Esophagus muscularis mucosa (tissue), 4 donors: ENCODE measurements at regions not wholly inside any gene's neighbourhood (a gene's known extent, or its start where the extent isn't known, plus 50 kb on each side); places are given as distances from the start of the nearest gene placed in this dataset.

ENCODE experiments used
- DNase-seq: peaks from one replicate; pipeline ENCODE4 v3.0.0-alpha.2; 2017; ENCODE audit errors: extremely low spot score
- H3K27ac ChIP-seq, 4 donors: fragments of 200-600 bp; sonication (generic); replicated peaks in 1 of 4; 1 replicate in 3 of 4; 2 replicates in 1 of 4; pipeline ENCODE4 v1.5.1; 2016 to 2019; ENCODE audit warnings: mild to moderate bottlenecking in 1 of 4
- H3K27me3 ChIP-seq, 4 donors: fragments of 200-600 bp; sonication (generic); one replicate each; pipeline versions ENCODE4 v1.5.1 to v1.6.0; 2016 to 2019
- H3K36me3 ChIP-seq, 4 donors: fragments of 200-600 bp; sonication (generic); one replicate each; pipeline ENCODE4 v1.5.1; 2016 to 2019
- H3K4me1 ChIP-seq, 4 donors: fragments of 200-600 bp; sonication (generic); one replicate each; pipeline ENCODE4 v1.5.1; 2016 to 2019
- H3K4me3 ChIP-seq, 4 donors: fragments of 200-600 bp; sonication (generic); 1 replicate in 2 of 4; 2 replicates in 2 of 4; pipeline ENCODE4 v1.5.1; 2016 to 2019; ENCODE audit warnings: mild to moderate bottlenecking in 4 of 4, moderate library complexity in 1 of 4
- H3K9me3 ChIP-seq, 4 donors: fragments of 200-600 bp; sonication (generic); 1 replicate in 3 of 4; 2 replicates in 1 of 4; pipeline ENCODE4 v1.5.1; 2016 to 2019
- CTCF ChIP-seq, 3 experiments: fragments of 200-600 bp in 2 of 3; fragments of 450-650 bp in 1 of 3; sonication (generic) in 2 of 3; IDR thresholded peaks; one replicate each; pipeline ENCODE4 v1.5.1; 2017 to 2019; ENCODE audit warnings: antibody characterized with exemption in 3 of 3, mild to moderate bottlenecking in 2 of 3, moderate library complexity in 1 of 3
- EP300 ChIP-seq: sonication (generic); formaldehyde crosslinking; IDR thresholded peaks from one replicate; pipeline ENCODE4 v1.6.1; 2017; ENCODE audit warnings: antibody characterized with exemption
- POLR2A ChIP-seq: fragments of 450-650 bp; IDR thresholded peaks from one replicate; pipeline ENCODE4 v1.6.1; 2017; ENCODE audit warnings: antibody characterized with exemption, moderate library complexity, mild to moderate bottlenecking, low read depth
- POLR2AphosphoS5 ChIP-seq, 2 donors: sonication (generic); formaldehyde crosslinking; IDR thresholded peaks; one replicate each; pipeline ENCODE4 v1.6.1; 2017; ENCODE audit warnings: antibody characterized with exemption in 2 of 2
- WGBS: methylation state at CpG from one replicate; pipeline ENCODE4 v1.1.5; 2018; 5-methylcytosine and 5-hydroxymethylcytosine counted together
- intact Hi-C: fragments of 100-400 bp; cut with DNase I; formaldehyde crosslinking; loops from one replicate; pipeline ENCODE4 v1.15.1; 2023

- no peak for DNase-seq
- no peaks in the 10 kb centered on the region for H3K9me3 ChIP-seq
- WGBS, result 88% methylated on average over 14 of the region's 15 CpGs
- H3K36me3 ChIP-seq, result no peaks in the 10 kb centered on the region
- TF ChIP-seq EP300, result no peak
- TF ChIP-seq CTCF (IDR thresholded peaks at IDR 0.05), result no peak
- no peak for TF ChIP-seq POLR2AphosphoS5 (IDR thresholded peaks at IDR 0.05)
- no peak for TF ChIP-seq POLR2A
- intact Hi-C loops, result no loop called here
- peaks cover 0 to 9% (median 6%) of the 10 kb centered on the region in 4 donors for H3K4me1 ChIP-seq
- H3K27ac ChIP-seq, result no peak overlapping the region
- no peaks in the 10 kb centered on the region for H3K27me3 ChIP-seq
- H3K4me3 ChIP-seq, result no peak overlapping the region
Observed at GRCh38 chr13:40087091-40088002, 431.9 kb downstream of the COG6 start.

GRCh38 chr13:40094056-40094455 is 438.6 kb downstream of the COG6 start:
- no peak overlapping the region for H3K27ac ChIP-seq
- no peaks in the 10 kb centered on the region for H3K27me3 ChIP-seq
- TF ChIP-seq EP300, result no peak
- TF ChIP-seq CTCF (IDR thresholded peaks at IDR 0.05), result no peak
- TF ChIP-seq POLR2AphosphoS5 (IDR thresholded peaks at IDR 0.05), result no peak
- TF ChIP-seq POLR2A, result no peak
- H3K9me3 ChIP-seq, result peaks cover 0 to 2% (median 0%) of the 10 kb centered on the region in 4 donors
- no peak for DNase-seq
- WGBS, result 93% methylated on average over 4 of the region's 4 CpGs
- intact Hi-C loops, result no loop called here
- no peaks in the 10 kb centered on the region for H3K36me3 ChIP-seq
- no peaks in the 10 kb centered on the region for H3K4me1 ChIP-seq
- H3K4me3 ChIP-seq, result no peak overlapping the region

GRCh38 chr13:40095695-40096356 is 440.4 kb downstream of the COG6 start:
- no peak for DNase-seq
- Histone ChIP-seq H3K9me3 (peaks cover 0 to 7% (median 0%) of the 10 kb centered on the region in 4 donors), H3K27ac (no peak overlapping the region), H3K4me1 (no peaks in the 10 kb centered on the region), H3K4me3 (no peak overlapping the region), H3K27me3 (no peaks in the 10 kb centered on the region), H3K36me3 (no peaks in the 10 kb centered on the region)
- no peak for TF ChIP-seq EP300
- no peak for TF ChIP-seq CTCF (IDR thresholded peaks at IDR 0.05)
- TF ChIP-seq POLR2A, result no peak
- intact Hi-C loops, result no loop called here
- WGBS, result 92% methylated on average over 7 of the region's 9 CpGs

- TF ChIP-seq POLR2A (no peak), POLR2AphosphoS5 (IDR thresholded peaks at IDR 0.05) (no peak)
- intact Hi-C loops, result no loop called here
- no peaks in the 10 kb centered on the region for H3K36me3 ChIP-seq
- no peak overlapping the region for H3K27ac ChIP-seq
- no peaks in the 10 kb centered on the region for H3K27me3 ChIP-seq
- H3K9me3 ChIP-seq, result peaks cover 0 to 7% (median 0%) of the 10 kb centered on the region in 4 donors
- no peak for DNase-seq
- no peak overlapping the region for H3K4me3 ChIP-seq
- 65% methylated on average over 4 of the region's 4 CpGs for WGBS
- no peaks in the 10 kb centered on the region for H3K4me1 ChIP-seq
Observed at GRCh38 chr13:40096357-40096901, 441.0 kb downstream of the COG6 start.

- H3K27me3 ChIP-seq, result no peaks in the 10 kb centered on the region
- H3K4me3 ChIP-seq, result no peak overlapping the region
- no peaks in the 10 kb centered on the region for H3K4me1 ChIP-seq
- DNase-seq, result no peak
- TF ChIP-seq CTCF (IDR thresholded peaks at IDR 0.05) (no peak), POLR2AphosphoS5 (IDR thresholded peaks at IDR 0.05) (no peak), EP300 (no peak)
- 93% methylated on average over 4 of the region's 7 CpGs for WGBS
- intact Hi-C loops, result no loop called here
- no peak overlapping the region for H3K27ac ChIP-seq
- H3K36me3 ChIP-seq, result no peaks in the 10 kb centered on the region
- H3K9me3 ChIP-seq, result peaks cover 0 to 7% (median 0%) of the 10 kb centered on the region in 4 donors
Observed at GRCh38 chr13:40098246-40098645, 442.8 kb downstream of the COG6 start.
